Fibroblast of lung (primary cell): ENCODE measurements at regions not wholly inside any gene's neighbourhood (a gene's known extent, or its start where the extent isn't known, plus 50 kb on each side); places are given as distances from the start of the nearest gene placed in this dataset.

ENCODE experiments used
- DNase-seq, 2 donors: peaks; one replicate each; pipeline versions ENCODE4 v3.0.0 to v3.0.0-alpha.2; 2010; ENCODE audit warnings: low read depth in 2 of 2
- H2AFZ ChIP-seq: 2 replicates; pipeline ENCODE4 v1.5.1; 2012; ENCODE audit warnings: low read length, control low read depth, inconsistent platforms
- H3K27ac ChIP-seq: 2 replicates; pipeline ENCODE4 v1.5.1; 2011; ENCODE audit warnings: low read length, control low read depth; ENCODE audit not compliant: insufficient read depth
- H3K27me3 ChIP-seq: 2 replicates; pipeline ENCODE4 v1.5.1; 2011; ENCODE audit warnings: mild to moderate bottlenecking, low read length; ENCODE audit not compliant: control insufficient read depth, insufficient read depth
- H3K36me3 ChIP-seq: 2 replicates; pipeline ENCODE4 v1.5.1; 2011; ENCODE audit warnings: low read length; ENCODE audit not compliant: control insufficient read depth, insufficient read depth
- H3K4me1 ChIP-seq: 2 replicates; pipeline ENCODE4 v1.5.1; 2011; ENCODE audit warnings: low read length; ENCODE audit not compliant: control insufficient read depth, insufficient read depth; ENCODE audit errors: extremely low read depth
- H3K4me2 ChIP-seq: 2 replicates; pipeline ENCODE4 v1.5.1; 2011; ENCODE audit warnings: low read length, control low read depth; ENCODE audit not compliant: insufficient read depth; ENCODE audit errors: extremely low read depth
- H3K4me3 ChIP-seq, 4 experiments: fragments of 200-600 bp in 1 of 4; sonication (generic) in 1 of 4; replicated peaks in 1 of 4; 2 replicates each; pipeline ENCODE4 v1.5.1; 2011 to 2016; ENCODE audit warnings: low read length in 4 of 4, low read depth in 3 of 4, mild to moderate bottlenecking in 3 of 4, control low read depth in 2 of 4, inconsistent platforms in 1 of 4, mixed read lengths in 1 of 4; ENCODE audit not compliant: insufficient read depth in 1 of 4; ENCODE audit errors: control extremely low read depth in 1 of 4
- H3K79me2 ChIP-seq: 2 replicates; pipeline ENCODE4 v1.5.1; 2012; ENCODE audit warnings: mild to moderate bottlenecking, low read length, inconsistent platforms; ENCODE audit not compliant: control insufficient read depth, insufficient read depth
- H3K9ac ChIP-seq: 2 replicates; pipeline ENCODE4 v1.5.1; 2011; ENCODE audit warnings: mild to moderate bottlenecking, low read length, control low read depth; ENCODE audit not compliant: insufficient read depth
- H3K9me3 ChIP-seq: 2 replicates; pipeline ENCODE4 v1.5.1; 2012; ENCODE audit warnings: low read depth, low read length; ENCODE audit not compliant: control insufficient read depth, insufficient read depth
- H4K20me1 ChIP-seq: 2 replicates; pipeline ENCODE4 v1.5.1; 2011; ENCODE audit warnings: low read length; ENCODE audit not compliant: control insufficient read depth, insufficient read depth; ENCODE audit errors: extremely low read depth
- CTCF ChIP-seq, 2 donors: IDR thresholded peaks in 1 of 2; conservative IDR thresholded peaks in 1 of 2; 1 replicate in 1 of 2; 2 replicates in 1 of 2; pipeline ENCODE4 v1.5.1; 2011 to 2012; ENCODE audit warnings: low read length in 2 of 2, control low read depth in 1 of 2, inconsistent platforms in 1 of 2, low read depth in 1 of 2, mild to moderate bottlenecking in 1 of 2
- EZH2 ChIP-seq: IDR thresholded peaks from 2 replicates; pipeline ENCODE4 v1.5.1; 2012; ENCODE audit warnings: low read length, control low read depth, mild to moderate bottlenecking; ENCODE audit errors: missing control alignments

GRCh38 chr15:81966631-81967030 lies 79.2 kb downstream of the MEX3B start:
- no peak overlapping the region for H3K4me3 ChIP-seq
- H3K27ac ChIP-seq = no peak overlapping the region
- TF ChIP-seq CTCF (conservative IDR thresholded peaks at IDR 0.05 in 1 of 2, IDR thresholded peaks at IDR 0.05 in 1 of 2; ENCODE audit: low read depth in 1 of 2, low read length in 2 of 2) (no peak), EZH2 (no peak)
- no peaks in the 10 kb centered on the region for H4K20me1 ChIP-seq
- no peaks in the 10 kb centered on the region for H3K36me3 ChIP-seq
- no peak overlapping the region for H3K4me2 ChIP-seq
- H3K27me3 ChIP-seq = no peaks in the 10 kb centered on the region
- H3K9me3 ChIP-seq = no peaks in the 10 kb centered on the region
- H3K79me2 ChIP-seq = no peaks in the 10 kb centered on the region
- no peak overlapping the region for H3K9ac ChIP-seq
- peak in 1 of 2 donors; percentile 4 for DNase-seq
- H3K4me1 ChIP-seq = no peaks in the 10 kb centered on the region
- H2AFZ ChIP-seq = no peak overlapping the region

- H3K4me2 ChIP-seq = no peak overlapping the region
- no peaks in the 10 kb centered on the region for H3K4me1 ChIP-seq
- no peaks in the 10 kb centered on the region for H4K20me1 ChIP-seq
- no peaks in the 10 kb centered on the region for H3K36me3 ChIP-seq
- H3K4me3 ChIP-seq = no peak overlapping the region
- no peaks in the 10 kb centered on the region for H3K9me3 ChIP-seq
- H2AFZ ChIP-seq = no peak overlapping the region
- H3K79me2 ChIP-seq = no peaks in the 10 kb centered on the region
- no peaks in the 10 kb centered on the region for H3K27me3 ChIP-seq
- TF ChIP-seq CTCF (conservative IDR thresholded peaks at IDR 0.05 in 1 of 2, IDR thresholded peaks at IDR 0.05 in 1 of 2; ENCODE audit: low read depth in 1 of 2, low read length in 2 of 2) (no peak), EZH2 (no peak)
- no peak overlapping the region for H3K9ac ChIP-seq
- no peak for DNase-seq
- H3K27ac ChIP-seq = no peak overlapping the region
Observed at GRCh38 chr15:81962482-81962881, 83.3 kb downstream of the MEX3B start.

GRCh38 chr15:81959196-81959595 lies 86.6 kb downstream of the MEX3B start:
- H3K4me2 ChIP-seq = no peak overlapping the region
- no peaks in the 10 kb centered on the region for H3K79me2 ChIP-seq

More at GRCh38 chr15:81959196-81959595, 86.6 kb downstream of the MEX3B start:
- no peak overlapping the region for H3K9ac ChIP-seq
- H3K4me3 ChIP-seq = no peak overlapping the region
- no peaks in the 10 kb centered on the region for H3K36me3 ChIP-seq
- DNase-seq = no peak
- H2AFZ ChIP-seq = no peak overlapping the region
- H3K27me3 ChIP-seq = no peaks in the 10 kb centered on the region
- H3K4me1 ChIP-seq = no peaks in the 10 kb centered on the region
- TF ChIP-seq EZH2 (no peak), CTCF (conservative IDR thresholded peaks at IDR 0.05 in 1 of 2, IDR thresholded peaks at IDR 0.05 in 1 of 2; ENCODE audit: low read depth in 1 of 2, low read length in 2 of 2) (no peak)
- H3K9me3 ChIP-seq = no peaks in the 10 kb centered on the region
- H3K27ac ChIP-seq = no peak overlapping the region
- no peaks in the 10 kb centered on the region for H4K20me1 ChIP-seq
